ENCODE measurements at regions not wholly inside any gene's neighbourhood (a gene's known extent, or its start where the extent isn't known, plus 50 kb on each side); places are given as distances from the start of the nearest gene placed in this dataset.
"Not testable (repeated sequence)": the region's sequence is repeated elsewhere in the genome, so short reads cannot be mapped to it uniquely, and the experiment has no call there.

GRCh38 chr18:56488739-56489138 is 149.7 kb downstream of the TXNL1 start:
- DNase-seq (ENCODE audit: low read depth in 2 of 2), result no peak

DNA sequence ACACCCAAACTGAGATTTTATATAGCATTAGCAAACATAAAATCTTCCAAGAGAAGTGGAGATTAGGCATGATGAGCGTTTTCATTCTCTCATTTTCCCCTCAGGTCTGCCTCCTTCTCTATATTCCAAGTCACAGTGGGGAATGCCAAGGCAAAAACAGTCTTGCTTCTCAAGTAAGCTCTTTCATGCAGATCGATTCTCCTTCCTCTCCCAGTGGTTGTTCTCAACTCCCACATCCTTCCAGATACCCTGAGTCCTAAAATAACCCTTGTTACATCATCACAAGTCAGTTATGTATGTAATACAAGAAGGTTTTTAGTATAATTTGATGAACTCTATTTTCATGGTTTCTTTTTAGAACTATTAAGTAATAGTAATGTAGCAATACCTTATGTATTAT is 150.6 kb downstream of the TXNL1 start:
- DNase-seq (ENCODE audit: low read depth in 2 of 2), result no peak

DNA sequence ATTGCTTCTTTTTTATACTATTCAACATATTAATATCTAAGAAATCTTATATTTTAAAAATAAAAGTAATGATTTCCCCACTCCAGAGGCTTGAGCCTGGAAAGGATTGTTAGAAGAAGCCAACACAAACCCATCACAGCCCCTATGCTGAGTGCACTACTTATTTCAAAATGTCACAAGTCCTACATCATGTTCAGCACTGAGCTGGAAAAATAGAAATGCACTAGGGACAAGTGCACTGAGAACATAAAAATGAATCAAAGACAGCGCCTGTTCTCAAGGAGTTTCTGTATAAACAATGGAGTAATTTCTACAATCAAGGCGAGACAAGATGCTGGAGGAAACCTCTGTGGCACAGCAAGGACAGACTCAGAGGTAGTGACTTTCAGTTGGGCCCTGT is 155.0 kb downstream of the TXNL1 start:
- DNase-seq (ENCODE audit: low read depth in 2 of 2), result no peak

GRCh38 chr18:56482813-56483212 is 155.6 kb downstream of the TXNL1 start:
- DNase-seq (ENCODE audit: low read depth in 2 of 2), result not testable (repeated sequence)

GRCh38 chr18:56481751-56482150 is 156.6 kb downstream of the TXNL1 start:
- no peak for DNase-seq (ENCODE audit: low read depth in 2 of 2)

DNA sequence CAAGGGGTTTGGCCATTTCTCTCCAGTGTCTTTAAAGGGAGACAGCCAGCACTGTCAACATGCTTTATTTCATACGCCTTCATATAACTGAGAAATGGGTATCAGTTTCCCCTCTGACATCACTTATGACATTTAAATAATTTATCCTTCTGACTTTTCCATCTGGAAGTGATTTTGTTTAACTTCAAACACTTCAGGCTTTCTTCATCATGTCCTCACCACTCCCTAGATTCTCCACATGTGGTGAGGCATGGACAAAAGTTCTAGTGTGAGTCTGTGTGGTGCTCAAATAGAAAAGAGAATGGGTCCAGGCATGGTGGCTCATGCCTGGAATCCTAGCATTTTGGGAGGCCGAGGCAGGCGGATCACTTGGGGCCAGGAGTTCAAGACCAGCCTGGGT is 158.6 kb downstream of the TXNL1 start:
- no peak for DNase-seq (ENCODE audit: low read depth in 2 of 2)

DNA sequence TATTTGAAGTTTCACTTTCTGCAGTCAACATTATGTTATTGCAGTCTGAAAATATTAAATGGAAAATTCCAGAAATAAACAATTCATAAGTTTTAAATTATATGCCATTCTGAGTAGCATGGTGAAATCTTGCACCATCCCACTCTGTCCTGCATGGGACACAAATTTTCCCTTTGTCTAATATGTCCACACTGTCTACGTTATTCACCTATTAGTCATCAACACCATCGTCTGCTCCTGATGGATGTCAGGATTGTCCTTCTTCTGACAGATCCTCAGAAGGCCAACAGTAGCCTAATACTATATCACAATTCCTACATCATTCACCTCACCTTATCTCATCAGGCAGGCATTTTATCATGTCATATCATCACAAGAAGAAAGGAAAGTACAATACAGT is 163.1 kb downstream of the TXNL1 start:
- DNase-seq (ENCODE audit: low read depth in 2 of 2), result no peak

GRCh38 chr18:56473400-56474024 is 164.9 kb downstream of the TXNL1 start:
- DNase-seq (ENCODE audit: low read depth in 2 of 2), result no peak

DNA sequence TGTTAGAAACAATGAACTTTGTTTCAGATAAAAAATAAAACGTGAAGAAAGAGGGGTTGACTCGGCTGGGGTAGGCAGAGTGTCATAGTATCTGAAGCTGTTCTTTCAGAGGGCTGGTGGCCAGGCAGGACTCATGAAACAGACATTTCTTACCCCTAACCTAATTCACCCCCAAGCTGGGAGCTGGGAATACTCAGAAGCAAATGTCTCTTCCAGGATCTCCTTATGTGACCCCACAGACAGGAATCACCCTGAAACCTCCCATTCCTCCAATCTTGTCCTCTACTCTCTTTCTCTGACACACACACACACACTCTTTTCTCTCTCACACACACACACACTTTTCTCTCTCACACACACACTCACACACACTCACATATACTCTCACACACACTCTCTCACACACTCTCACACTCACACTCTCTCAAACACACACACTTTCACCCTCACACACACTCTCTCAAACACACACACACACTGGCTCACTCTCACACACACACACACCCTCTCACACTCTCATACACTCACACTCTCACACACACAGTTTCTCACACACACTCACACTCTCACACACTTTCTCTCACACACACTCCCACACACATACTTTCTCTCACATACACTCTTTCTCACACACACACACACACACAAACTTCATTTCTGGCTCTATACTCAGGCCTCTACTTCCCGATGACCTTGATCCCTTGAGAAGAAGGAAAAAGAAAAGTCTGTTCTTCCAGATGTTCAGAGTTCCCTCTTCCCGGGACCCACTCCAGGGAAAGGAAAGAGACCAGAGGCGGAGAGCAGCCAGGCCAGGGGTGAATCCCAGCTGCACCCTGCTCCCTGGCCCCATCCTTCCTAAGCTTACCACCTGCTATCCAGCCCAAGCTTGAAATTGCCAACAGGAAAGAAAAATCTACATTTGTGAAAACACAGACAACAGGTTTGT is 167.7 kb downstream of the TXNL1 start:
- no peak for DNase-seq (ENCODE audit: low read depth in 2 of 2)

- DNase-seq (ENCODE audit: low read depth in 2 of 2), result no peak
Observed at GRCh38 chr18:56469582-56469981, 168.8 kb downstream of the TXNL1 start.

GRCh38 chr18:56468396-56468795 is 170.0 kb downstream of the TXNL1 start:
- DNase-seq (ENCODE audit: low read depth in 2 of 2), result no peak

GRCh38 chr18:56462276-56462675 is 176.1 kb downstream of the TXNL1 start:
- DNase-seq (ENCODE audit: low read depth in 2 of 2), result no peak

- DNase-seq (ENCODE audit: low read depth in 2 of 2), result no peak
Observed at GRCh38 chr18:56461151-56461550, 177.2 kb downstream of the TXNL1 start.

DNA sequence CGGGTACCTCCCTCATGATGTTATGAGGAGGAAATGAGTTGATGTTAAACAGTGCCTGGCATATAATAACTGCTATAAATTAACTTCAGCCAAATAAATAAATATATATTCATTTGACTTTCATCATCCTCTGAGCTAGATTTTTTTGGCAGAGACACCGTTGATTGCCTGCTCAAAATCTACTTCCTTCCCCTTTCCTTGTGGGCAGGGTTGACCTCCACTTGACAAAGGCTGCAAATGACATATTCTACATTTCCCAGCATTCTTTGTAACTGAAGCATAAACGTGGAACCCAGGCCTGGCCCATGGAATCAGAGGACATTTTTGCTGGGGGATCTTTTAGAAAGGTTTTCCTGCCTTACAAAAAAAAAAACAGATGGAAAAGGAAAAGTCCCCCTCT is 177.8 kb downstream of the TXNL1 start:
- DNase-seq (ENCODE audit: low read depth in 2 of 2), result no peak

DNA sequence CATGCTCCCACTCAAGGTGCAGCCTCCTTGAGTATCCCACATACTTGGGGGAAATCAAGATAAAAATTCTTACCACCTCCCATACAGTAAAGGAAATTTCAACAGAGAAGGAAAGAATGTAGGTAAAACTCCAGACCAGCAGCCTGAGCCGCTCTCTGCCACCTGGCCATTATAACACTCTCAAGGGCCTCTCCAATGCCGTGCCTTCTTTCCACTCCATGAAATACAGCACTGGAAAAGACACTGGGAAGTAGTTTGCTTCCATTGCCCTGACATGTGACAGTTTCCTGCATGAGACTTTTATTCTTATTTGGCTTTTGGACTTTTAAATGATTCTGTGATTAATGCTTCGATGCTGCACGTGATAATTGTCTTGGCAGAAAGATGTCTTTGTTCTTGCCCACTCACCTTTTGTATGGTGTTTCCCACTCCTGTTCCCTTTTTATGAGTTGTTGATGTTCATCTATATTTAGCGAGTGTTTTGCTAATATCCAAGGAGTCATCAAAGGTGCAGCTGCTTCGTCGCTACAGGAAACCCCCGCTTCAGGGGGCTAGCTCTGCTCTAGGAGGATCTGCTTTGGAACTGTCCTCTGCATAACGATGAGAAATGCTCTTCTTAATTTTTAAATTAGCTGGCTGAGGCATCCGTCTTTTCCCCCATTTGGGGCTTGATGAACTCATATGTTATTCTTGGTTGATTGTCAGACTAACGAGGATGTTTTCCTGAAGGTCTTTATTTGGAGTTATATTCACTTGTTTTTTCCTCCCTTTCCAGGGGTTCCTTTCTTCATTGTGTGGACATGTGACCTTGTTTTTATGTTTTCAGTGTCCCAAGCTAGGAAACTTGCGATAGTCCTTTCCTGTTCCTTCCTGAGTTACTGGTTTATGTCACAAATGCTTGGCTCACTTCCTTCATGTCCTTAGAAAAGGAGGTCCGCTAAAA is 179.4 kb downstream of the TXNL1 start:
- no peak for DNase-seq (ENCODE audit: low read depth in 2 of 2)

- no peak for DNase-seq (ENCODE audit: low read depth in 2 of 2)
Observed at GRCh38 chr18:56455874-56456273, 182.5 kb downstream of the TXNL1 start.

DNA sequence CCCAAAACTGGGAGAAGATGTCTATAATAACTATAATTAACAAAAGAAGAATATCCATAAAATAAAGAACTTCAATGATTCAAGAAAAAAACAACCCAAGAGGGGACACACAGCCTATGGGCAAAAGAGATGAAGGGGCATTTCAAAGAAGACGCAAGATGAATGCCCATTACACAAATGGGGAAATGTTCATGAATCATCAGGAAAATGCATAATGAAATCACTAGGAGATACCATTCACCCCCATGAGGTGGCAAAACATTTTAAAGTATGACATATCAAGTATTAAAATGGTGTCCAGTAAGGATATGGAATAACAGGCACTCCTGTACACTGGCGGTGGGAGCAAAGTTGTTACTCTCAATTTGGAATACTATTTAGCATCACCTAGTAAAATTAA is 183.3 kb downstream of the TXNL1 start:
- DNase-seq (ENCODE audit: low read depth in 2 of 2), result no peak

GRCh38 chr18:56453631-56454030 is 184.8 kb downstream of the TXNL1 start:
- DNase-seq (ENCODE audit: low read depth in 2 of 2), result no peak

GRCh38 chr18:56451188-56451587 is 187.2 kb downstream of the TXNL1 start:
- DNase-seq (ENCODE audit: low read depth in 2 of 2), result no peak

- no peak for DNase-seq (ENCODE audit: low read depth in 2 of 2)
Observed at GRCh38 chr18:56448751-56449150, 189.6 kb downstream of the TXNL1 start.

- DNase-seq (ENCODE audit: low read depth in 2 of 2), result no peak
Observed at GRCh38 chr18:56445422-56445821, 193.0 kb downstream of the TXNL1 start.

- DNase-seq (ENCODE audit: low read depth in 2 of 2), result no peak
Observed at GRCh38 chr18:56444201-56444600, 194.2 kb downstream of the TXNL1 start.

Data from stimulated activated CD4-positive, alpha-beta T cell treated with anti-CD3 and anti-CD28 coated beads, Interleukin-4, amount 100 ng/mL, for 48 hours (primary cell).